Ishikawa (cell line): ENCODE measurements at regions not wholly inside any gene's neighbourhood (a gene's known extent, or its start where the extent isn't known, plus 50 kb on each side); places are given as distances from the start of the nearest gene placed in this dataset.

Experiments used
- CEBPB ChIP-seq: IDR thresholded peaks from 2 replicates; pipeline ENCODE4 v1.6.1; 2012
- CREB1 ChIP-seq: IDR thresholded peaks from 2 replicates; pipeline ENCODE4 v1.6.1; 2012; ENCODE audit warnings: low read depth
- EGR1 ChIP-seq: IDR thresholded peaks from 2 replicates; pipeline ENCODE4 v1.6.1; 2012
- EP300 ChIP-seq: IDR thresholded peaks from 2 replicates; pipeline ENCODE4 v1.6.1; 2012; ENCODE audit warnings: borderline replicate concordance
- FOXM1 ChIP-seq: IDR thresholded peaks from 2 replicates; pipeline ENCODE4 v1.6.1; 2012; ENCODE audit warnings: low read depth, borderline replicate concordance
- MAX ChIP-seq: IDR thresholded peaks from 2 replicates; pipeline ENCODE4 v1.6.1; 2012
- NFIC ChIP-seq: IDR thresholded peaks from 2 replicates; pipeline ENCODE4 v1.6.1; 2012
- RAD21 ChIP-seq: IDR thresholded peaks from 2 replicates; pipeline ENCODE4 v1.6.1; 2012; ENCODE audit warnings: low read depth
- REST ChIP-seq: IDR thresholded peaks from 2 replicates; pipeline ENCODE4 v1.6.1; 2012; ENCODE audit warnings: low read depth, mild to moderate bottlenecking
- TAF1 ChIP-seq: IDR thresholded peaks from 2 replicates; pipeline ENCODE4 v1.6.1; 2012; ENCODE audit warnings: low read depth, mild to moderate bottlenecking
- TCF12 ChIP-seq: IDR thresholded peaks from 2 replicates; pipeline ENCODE4 v1.6.1; 2012; ENCODE audit warnings: low read depth
- TEAD4 ChIP-seq: IDR thresholded peaks from 2 replicates; pipeline ENCODE4 v1.6.1; 2012
- USF1 ChIP-seq: IDR thresholded peaks from 2 replicates; pipeline ENCODE4 v1.6.1; 2012
- YY1 ChIP-seq: IDR thresholded peaks from 2 replicates; pipeline ENCODE4 v1.6.1; 2012; ENCODE audit warnings: low read depth
- ZBTB7A ChIP-seq: IDR thresholded peaks from 2 replicates; pipeline ENCODE4 v1.6.1; 2012; ENCODE audit warnings: low read depth

- no peak for TF ChIP-seq RAD21
- TF ChIP-seq REST, result no peak
- TF ChIP-seq TCF12, result no peak
- no peak for TF ChIP-seq ZBTB7A
- no peak for TF ChIP-seq YY1
- no peak for TF ChIP-seq TEAD4
- no peak for TF ChIP-seq MAX
- no peak for TF ChIP-seq FOXM1
- TF ChIP-seq CEBPB, result no peak
Observed at GRCh38 chr5:166710271-166710670, 1581.2 kb upstream of the WWC1 start.

- no peak for TF ChIP-seq REST
- no peak for TF ChIP-seq FOXM1
- TF ChIP-seq TAF1, result no peak
- no peak for TF ChIP-seq YY1
- TF ChIP-seq TEAD4, result no peak
- no peak for TF ChIP-seq ZBTB7A
- no peak for TF ChIP-seq MAX
- TF ChIP-seq TCF12, result no peak
- TF ChIP-seq NFIC, result no peak
- no peak for TF ChIP-seq EP300
- TF ChIP-seq USF1, result no peak
- no peak for TF ChIP-seq RAD21
- TF ChIP-seq EGR1, result no peak
Observed at GRCh38 chr5:166712447-166713185, 1578.8 kb upstream of the WWC1 start.

GRCh38 chr5:166713295-166713694, 1578.2 kb upstream of the WWC1 start:
- no peak for TF ChIP-seq MAX
- TF ChIP-seq REST, result no peak
- TF ChIP-seq CREB1, result no peak
- TF ChIP-seq NFIC, result no peak
- no peak for TF ChIP-seq USF1
- no peak for TF ChIP-seq EP300
- no peak for TF ChIP-seq TCF12
- TF ChIP-seq TAF1, result no peak
- TF ChIP-seq RAD21, result no peak
- no peak for TF ChIP-seq EGR1
- TF ChIP-seq YY1, result no peak
- no peak for TF ChIP-seq ZBTB7A
- TF ChIP-seq CEBPB, result no peak
- no peak for TF ChIP-seq TEAD4

GRCh38 chr5:166716856-166717492, 1574.5 kb upstream of the WWC1 start:
- TF ChIP-seq REST, result no peak
- no peak for TF ChIP-seq USF1
- TF ChIP-seq YY1, result no peak
- TF ChIP-seq TCF12, result no peak
- no peak for TF ChIP-seq TEAD4
- no peak for TF ChIP-seq FOXM1
- TF ChIP-seq ZBTB7A, result no peak
- no peak for TF ChIP-seq NFIC
- no peak for TF ChIP-seq TAF1
